ENCODE measurements at regions not wholly inside any gene's neighbourhood (a gene's known extent, or its start where the extent isn't known, plus 50 kb on each side); places are given as distances from the start of the nearest gene placed in this dataset.

GRCh38 chr15:35290301-35290721 lies 205.2 kb upstream of the NANOGP8 start:
- TF ChIP-seq CTCF (IDR thresholded peaks at IDR 0.05) (no peak), POLR2A (IDR thresholded peaks at IDR 0.05) (no peak)

All from lower leg skin (tissue), 3 donors.